ENCODE measurements at regions not wholly inside any gene's neighbourhood (a gene's known extent, or its start where the extent isn't known, plus 50 kb on each side); places are given as distances from the start of the nearest gene placed in this dataset.

GRCh38 chr4:103892586-103892985 lies 172.8 kb upstream of the TACR3 start:
- no peak for TF ChIP-seq POLR2A (IDR thresholded peaks at IDR 0.05; ENCODE audit: low read depth, low read length)
- no peak for TF ChIP-seq TAF1 (IDR thresholded peaks at IDR 0.05; ENCODE audit: borderline replicate concordance, low read depth, low read length)
- TF ChIP-seq POLR2AphosphoS5 (IDR thresholded peaks at IDR 0.05; ENCODE audit: low read depth, low read length) = no peak

Measured in GM12892 (cell line).